PC-3 (cell line): ENCODE measurements at regions not wholly inside any gene's neighbourhood (a gene's known extent, or its start where the extent isn't known, plus 50 kb on each side); places are given as distances from the start of the nearest gene placed in this dataset.

Experiments used
- ATAC-seq: fragments of 200-7000 bp; cut with Tn5 transposase; 2 replicates; pipeline ENCODE4 v1.9.1; 2020; ENCODE audit warnings: mild to moderate bottlenecking, moderate library complexity
- BruUV-seq: library from RNA; stranded (reverse); fragments of 400-500 nt; replicated peaks from 2 replicates; lab custom pipeline; 2021; lab: Mats Ljungman, UMichigan
- CTCF ChIA-PET: fragments of 300-600 bp; sonication (Branson Sonifier 250); formaldehyde crosslinking; loops from one replicate; lab custom pipeline; 2022; ENCODE audit warnings: antibody characterized with exemption; lab: Charles Lee
- POLR2A ChIA-PET: fragments of 300-600 bp; sonication (Branson Sonifier 250); formaldehyde crosslinking; loops from one replicate; lab custom pipeline; 2022; ENCODE audit warnings: antibody characterized with exemption; ENCODE audit not compliant: unreplicated experiment; lab: Charles Lee
- DNase-seq: peaks from one replicate; pipeline ENCODE4 v3.0.0-alpha.2; 2015
- H2AFZ ChIP-seq: fragments of 300-600 bp; sonication (generic); 2 replicates; pipeline ENCODE4 v1.6.0; 2016; ENCODE audit warnings: antibody characterized with exemption, low read length
- H3F3A ChIP-seq: fragments of 300-600 bp; sonication (generic); one replicate; pipeline ENCODE4 v1.6.0; 2017; ENCODE audit warnings: antibody characterized with exemption, low read length, control low read depth, mild to moderate bottlenecking; ENCODE audit not compliant: unreplicated experiment
- H3K27ac ChIP-seq: fragments of 300-600 bp; sonication (generic); 2 replicates; pipeline ENCODE4 v1.5.1; 2016; ENCODE audit warnings: mild to moderate bottlenecking, low read length
- H3K27me3 ChIP-seq: fragments of 300-600 bp; sonication (generic); 2 replicates; pipeline ENCODE4 v1.6.1; 2016; ENCODE audit warnings: low read length, mixed read lengths
- H3K36me3 ChIP-seq: fragments of 300-600 bp; sonication (generic); 2 replicates; pipeline ENCODE4 v1.6.1; 2016; ENCODE audit warnings: low read depth, mixed run types, low read length, mixed read lengths
- H3K4me1 ChIP-seq: fragments of 300-600 bp; sonication (generic); 2 replicates; pipeline ENCODE4 v1.5.1; 2016; ENCODE audit warnings: low read length; ENCODE audit not compliant: insufficient read depth
- H3K4me2 ChIP-seq: fragments of 300-600 bp; sonication (generic); 2 replicates; pipeline ENCODE4 v1.6.0; 2016; ENCODE audit warnings: low read length
- H3K4me3 ChIP-seq: fragments of 300-600 bp; sonication (generic); 2 replicates; pipeline ENCODE4 v1.5.1; 2016; ENCODE audit warnings: mild to moderate bottlenecking, low read length, mixed read lengths
- H3K79me2 ChIP-seq: fragments of 300-600 bp; sonication (generic); 2 replicates; pipeline ENCODE4 v1.6.1; 2017; ENCODE audit warnings: low read length, mixed read lengths
- H3K9ac ChIP-seq: fragments of 300-600 bp; sonication (generic); 2 replicates; pipeline ENCODE4 v1.6.0; 2016; ENCODE audit warnings: mild to moderate bottlenecking, low read length
- H3K9me2 ChIP-seq: fragments of 300-600 bp; sonication (generic); replicated peaks from 2 replicates; pipeline ENCODE4 v1.6.1; 2016; ENCODE audit warnings: mixed run types, low read length, mixed read lengths
- H3K9me3 ChIP-seq: fragments of 300-600 bp; sonication (generic); 2 replicates; pipeline ENCODE4 v1.6.1; 2016; ENCODE audit warnings: low read length, mixed read lengths
- H4K20me1 ChIP-seq: fragments of 300-600 bp; sonication (generic); 2 replicates; pipeline ENCODE4 v1.6.1; 2016; ENCODE audit warnings: low read length, mixed read lengths
- EZH2 ChIP-seq: fragments of 300-600 bp; sonication (generic); IDR thresholded peaks from one replicate; pipeline ENCODE4 v1.6.1; 2017; ENCODE audit warnings: antibody characterized with exemption, mild to moderate bottlenecking, low read length; ENCODE audit not compliant: unreplicated experiment
- EZH2phosphoT487 ChIP-seq: fragments of 300-600 bp; sonication (generic); IDR thresholded peaks from 2 replicates; pipeline ENCODE4 v1.6.1; 2018; ENCODE audit warnings: mild to moderate bottlenecking, antibody characterized with exemption, low read length, borderline replicate concordance
- intact Hi-C: fragments of 100-400 bp; cut with micrococcal nuclease; formaldehyde crosslinking; loops from 2 replicates; pipeline ENCODE4 v1.9.0; 2023
- TF ChIP-seq, protein P1 (sequence below): fragments of 300-600 bp; sonication (generic); conservative IDR thresholded peaks from 2 replicates; pipeline ENCODE4 v1.5.1; 2017; ENCODE audit warnings: antibody characterized with exemption, low read depth, mild to moderate bottlenecking, low read length

- Histone ChIP-seq H3K4me2 (no peak overlapping the region), H3K79me2 (no peaks in the 10 kb centered on the region), H3F3A (no peaks in the 10 kb centered on the region), H3K9me3 (no peaks in the 10 kb centered on the region), H3K27me3 (no peaks in the 10 kb centered on the region), H3K9ac (no peak overlapping the region), H2AFZ (no peak overlapping the region), H3K4me3 (no peak overlapping the region), H4K20me1 (no peaks in the 10 kb centered on the region), H3K4me1 (no peaks in the 10 kb centered on the region), H3K36me3 (no peaks in the 10 kb centered on the region), H3K9me2 (no peaks in the 10 kb centered on the region), H3K27ac (no peak overlapping the region)
- DNase-seq: no peak
- TF ChIP-seq EZH2: no peak
- TF ChIP-seq EZH2phosphoT487: no peak
- TF ChIP-seq, protein P1, sequence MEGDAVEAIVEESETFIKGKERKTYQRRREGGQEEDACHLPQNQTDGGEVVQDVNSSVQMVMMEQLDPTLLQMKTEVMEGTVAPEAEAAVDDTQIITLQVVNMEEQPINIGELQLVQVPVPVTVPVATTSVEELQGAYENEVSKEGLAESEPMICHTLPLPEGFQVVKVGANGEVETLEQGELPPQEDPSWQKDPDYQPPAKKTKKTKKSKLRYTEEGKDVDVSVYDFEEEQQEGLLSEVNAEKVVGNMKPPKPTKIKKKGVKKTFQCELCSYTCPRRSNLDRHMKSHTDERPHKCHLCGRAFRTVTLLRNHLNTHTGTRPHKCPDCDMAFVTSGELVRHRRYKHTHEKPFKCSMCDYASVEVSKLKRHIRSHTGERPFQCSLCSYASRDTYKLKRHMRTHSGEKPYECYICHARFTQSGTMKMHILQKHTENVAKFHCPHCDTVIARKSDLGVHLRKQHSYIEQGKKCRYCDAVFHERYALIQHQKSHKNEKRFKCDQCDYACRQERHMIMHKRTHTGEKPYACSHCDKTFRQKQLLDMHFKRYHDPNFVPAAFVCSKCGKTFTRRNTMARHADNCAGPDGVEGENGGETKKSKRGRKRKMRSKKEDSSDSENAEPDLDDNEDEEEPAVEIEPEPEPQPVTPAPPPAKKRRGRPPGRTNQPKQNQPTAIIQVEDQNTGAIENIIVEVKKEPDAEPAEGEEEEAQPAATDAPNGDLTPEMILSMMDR: no peak
- no peak for ATAC-seq
- no TSS peak for BruUV-seq
- intact Hi-C loops: loop anchor here (5.0 kb wide), 1 partner anchor 326 kb away; no protein-coding TSS in a partner anchor
- ChIA-PET POLR2A (interaction anchor here (0.7 kb wide), 1 partner anchor 257 kb away, joined by 3 read pairs; no protein-coding TSS in a partner anchor), CTCF (no interaction called here)
These were observed 208.4 kb upstream of the CCDC150 start for GRCh38 chr2:196431076-196431475.

- Histone ChIP-seq H2AFZ (no peak overlapping the region), H3K36me3 (no peaks in the 10 kb centered on the region), H3K27me3 (no peaks in the 10 kb centered on the region), H3F3A (no peaks in the 10 kb centered on the region), H3K9me3 (no peaks in the 10 kb centered on the region), H3K4me1 (no peaks in the 10 kb centered on the region), H3K4me3 (no peak overlapping the region), H3K4me2 (no peak overlapping the region), H3K9me2 (no peaks in the 10 kb centered on the region), H3K79me2 (no peaks in the 10 kb centered on the region), H4K20me1 (no peaks in the 10 kb centered on the region), H3K9ac (no peak overlapping the region), H3K27ac (no peak overlapping the region)
- intact Hi-C loops: loop anchor here (5.0 kb wide), 1 partner anchor 325 kb away; no protein-coding TSS in a partner anchor
- peak; percentile 35; the same call in 1 of the 2 replicates for ATAC-seq
- BruUV-seq: no TSS peak
- CTCF ChIA-PET: interaction anchor here (0.6 kb wide), 1 partner anchor 37 kb away, joined by 4 read pairs; no protein-coding TSS in a partner anchor
- TF ChIP-seq, protein P1: peak; percentile 73
- no peak for TF ChIP-seq EZH2phosphoT487
- POLR2A ChIA-PET: interaction anchor here (0.6 kb wide), 1 partner anchor 14 kb away, joined by 3 read pairs; no protein-coding TSS in a partner anchor
- peak; percentile 56 for DNase-seq
These were observed 207.6 kb upstream of the CCDC150 start for GRCh38 chr2:196431957-196432356.

GRCh38 chr2:196433116-196433515 is 206.4 kb upstream of the CCDC150 start:
- Histone ChIP-seq H3K4me2 (no peak overlapping the region), H3K36me3 (no peaks in the 10 kb centered on the region), H3K9ac (no peak overlapping the region), H3K4me3 (no peak overlapping the region), H3K9me3 (no peaks in the 10 kb centered on the region), H2AFZ (no peak overlapping the region), H4K20me1 (no peaks in the 10 kb centered on the region), H3K9me2 (no peaks in the 10 kb centered on the region), H3K27ac (no peak overlapping the region), H3F3A (no peaks in the 10 kb centered on the region), H3K27me3 (no peaks in the 10 kb centered on the region), H3K4me1 (no peaks in the 10 kb centered on the region), H3K79me2 (no peaks in the 10 kb centered on the region)
- no peak for TF ChIP-seq EZH2phosphoT487
- TF ChIP-seq, protein P1: no peak
- no peak for TF ChIP-seq EZH2
- DNase-seq (no peak), ATAC-seq (no peak)
- intact Hi-C loops: loop anchor here (5.0 kb wide), 1 partner anchor 324 kb away; no protein-coding TSS in a partner anchor
- no TSS peak for BruUV-seq
- ChIA-PET POLR2A (no interaction called here), CTCF (interaction anchor here (1.2 kb wide), 1 partner anchor 20 kb away, joined by 4 read pairs; no protein-coding TSS in a partner anchor)
